HL-60/S4 treated with retinoic acid at 250 ng/mL for 4 days and 3 days (cell line): ENCODE measurements at regions not wholly inside any gene's neighbourhood (a gene's known extent, or its start where the extent isn't known, plus 50 kb on each side); places are given as distances from the start of the nearest gene placed in this dataset.

Source experiments
- in situ Hi-C: fragments of 300-500 bp; cut with MboI; formaldehyde crosslinking; loops from 2 replicates; pipeline ENCODE4 v1.7.0; 2022; ENCODE audit warnings: low sequenced_read_pairs

GRCh38 chr5:135220394-135221186 lies 178.4 kb downstream of the MACROH2A1 start:
- in situ Hi-C loops: no loop called here

GRCh38 chr5:135219868-135220267 lies 179.2 kb downstream of the MACROH2A1 start:
- in situ Hi-C loops: no loop called here

GRCh38 chr5:135218790-135219568 lies 180.1 kb downstream of the MACROH2A1 start:
- in situ Hi-C loops: no loop called here

- in situ Hi-C loops: no loop called here
Observed at GRCh38 chr5:135218486-135218755, 180.6 kb downstream of the MACROH2A1 start.

- in situ Hi-C loops: no loop called here
Observed at GRCh38 chr5:135217669-135218485, 181.2 kb downstream of the MACROH2A1 start.

- in situ Hi-C loops: no loop called here
Observed at GRCh38 chr5:135216471-135217343, 182.3 kb downstream of the MACROH2A1 start.

GRCh38 chr5:135215617-135216470 lies 181.8 kb upstream of the PITX1 start:
- in situ Hi-C loops: no loop called here

- in situ Hi-C loops: no loop called here
Observed at GRCh38 chr5:135214897-135215616, 181.0 kb upstream of the PITX1 start.

GRCh38 chr5:135213466-135214239 lies 179.6 kb upstream of the PITX1 start:
- in situ Hi-C loops: no loop called here

GRCh38 chr5:135213027-135213386 lies 179.0 kb upstream of the PITX1 start:
- in situ Hi-C loops: no loop called here

- in situ Hi-C loops: no loop called here
Observed at GRCh38 chr5:135212361-135213026, 178.5 kb upstream of the PITX1 start.

- in situ Hi-C loops: no loop called here
Observed at GRCh38 chr5:135211791-135212190, 177.8 kb upstream of the PITX1 start.

- in situ Hi-C loops: no loop called here
Observed at GRCh38 chr5:135211083-135211790, 177.2 kb upstream of the PITX1 start.

- in situ Hi-C loops: no loop called here
Observed at GRCh38 chr5:135210286-135211055, 176.4 kb upstream of the PITX1 start.

GRCh38 chr5:135208903-135209721 lies 175.1 kb upstream of the PITX1 start:
- in situ Hi-C loops: no loop called here

- in situ Hi-C loops: no loop called here
Observed at GRCh38 chr5:135208555-135208902, 174.5 kb upstream of the PITX1 start.
